Vagina (tissue), 2 donors: ENCODE measurements at regions not wholly inside any gene's neighbourhood (a gene's known extent, or its start where the extent isn't known, plus 50 kb on each side); places are given as distances from the start of the nearest gene placed in this dataset.

Experiments used
- DNase-seq, 2 donors: peaks; one replicate each; pipeline ENCODE4 v3.0.0-alpha.2; 2017; ENCODE audit errors: extremely low spot score in 2 of 2
- H3K27ac ChIP-seq: fragments of 200-600 bp; sonication (generic); one replicate; pipeline ENCODE4 v1.5.1; 2019
- H3K27me3 ChIP-seq: fragments of 200-600 bp; sonication (generic); one replicate; pipeline ENCODE4 v1.5.1; 2019
- H3K36me3 ChIP-seq, 2 donors: fragments of 200-600 bp; sonication (generic); one replicate each; pipeline ENCODE4 v1.5.1; 2017 to 2019
- H3K4me1 ChIP-seq: fragments of 200-600 bp; sonication (generic); one replicate; pipeline ENCODE4 v1.5.1; 2019
- H3K4me3 ChIP-seq, 2 donors: fragments of 200-600 bp; sonication (generic); 1 replicate in 1 of 2; 2 replicates in 1 of 2; pipeline ENCODE4 v1.5.1; 2016 to 2019
- H3K9me3 ChIP-seq: fragments of 200-600 bp; sonication (generic); one replicate; pipeline ENCODE4 v1.5.1; 2019
- POLR2A ChIP-seq, 2 donors: fragments of 450-650 bp; IDR thresholded peaks; one replicate each; pipeline ENCODE4 v1.6.1; 2017; ENCODE audit warnings: antibody characterized with exemption in 2 of 2, mild to moderate bottlenecking in 2 of 2, moderate library complexity in 2 of 2
- POLR2AphosphoS5 ChIP-seq, 2 donors: sonication (generic); formaldehyde crosslinking; IDR thresholded peaks; one replicate each; pipeline ENCODE4 v1.9.0; 2017; ENCODE audit warnings: antibody characterized with exemption in 2 of 2, mild to moderate bottlenecking in 2 of 2, low read depth in 1 of 2; ENCODE audit not compliant: insufficient read depth in 1 of 2
- intact Hi-C: fragments of 100-400 bp; cut with DNase I; formaldehyde crosslinking; loops from one replicate; pipeline ENCODE4 v1.15.1; 2023
- TF ChIP-seq, protein P1 (sequence below), 3 experiments: fragments of 450-650 bp in 2 of 3; fragments of 200-600 bp in 1 of 3; sonication (generic) in 1 of 3; IDR thresholded peaks; one replicate each; pipeline ENCODE4 v1.5.1; 2017 to 2019; ENCODE audit warnings: antibody characterized with exemption in 3 of 3, mild to moderate bottlenecking in 2 of 3, moderate library complexity in 2 of 3

DNA sequence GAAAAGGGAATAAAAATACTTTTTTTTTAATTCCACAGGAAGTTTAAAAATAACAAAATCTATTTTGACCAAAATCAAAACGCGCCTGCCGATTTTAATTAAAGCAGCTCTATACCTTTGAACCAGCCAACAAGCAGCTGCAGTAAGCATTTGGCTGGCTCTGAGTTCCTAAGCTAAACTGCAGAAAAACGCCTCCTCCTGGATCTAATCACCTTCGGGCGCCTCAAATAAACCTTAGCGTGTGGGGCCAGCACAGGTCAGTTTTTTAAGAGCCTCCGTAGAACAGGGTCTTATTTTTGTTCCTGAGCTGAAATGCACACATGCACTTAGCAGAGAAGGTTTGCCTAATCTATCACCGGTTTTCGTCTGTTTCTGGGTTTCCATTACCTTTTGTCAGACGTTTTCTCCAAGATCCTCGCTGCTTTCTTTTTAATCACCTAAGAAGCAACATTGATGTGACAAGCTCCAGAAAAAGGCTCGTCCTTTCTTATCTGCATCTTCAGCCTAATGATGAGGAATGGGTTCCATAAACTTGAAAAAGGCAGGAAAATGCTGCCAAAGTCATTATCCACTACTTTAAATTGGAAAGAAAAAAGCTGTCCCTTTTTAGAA is 64.7 kb upstream of the HNRNPA3 start:
- peaks cover 6% of the 10 kb centered on the region for H3K4me1 ChIP-seq
- intact Hi-C loops: loop anchor here (10.0 kb wide), 3 partner anchors 333 to 1023 kb away; partner anchors contain the start of genes HOXD8 and HOXD9
- no peak for DNase-seq
- H3K36me3 ChIP-seq: no peaks in the 10 kb centered on the region
- peak overlapping the region; percentile 34 for H3K27ac ChIP-seq
- H3K4me3 ChIP-seq: peak overlapping the region in 1 of 2 donors; percentile 39
- no peaks in the 10 kb centered on the region for H3K9me3 ChIP-seq
- TF ChIP-seq, protein P1, sequence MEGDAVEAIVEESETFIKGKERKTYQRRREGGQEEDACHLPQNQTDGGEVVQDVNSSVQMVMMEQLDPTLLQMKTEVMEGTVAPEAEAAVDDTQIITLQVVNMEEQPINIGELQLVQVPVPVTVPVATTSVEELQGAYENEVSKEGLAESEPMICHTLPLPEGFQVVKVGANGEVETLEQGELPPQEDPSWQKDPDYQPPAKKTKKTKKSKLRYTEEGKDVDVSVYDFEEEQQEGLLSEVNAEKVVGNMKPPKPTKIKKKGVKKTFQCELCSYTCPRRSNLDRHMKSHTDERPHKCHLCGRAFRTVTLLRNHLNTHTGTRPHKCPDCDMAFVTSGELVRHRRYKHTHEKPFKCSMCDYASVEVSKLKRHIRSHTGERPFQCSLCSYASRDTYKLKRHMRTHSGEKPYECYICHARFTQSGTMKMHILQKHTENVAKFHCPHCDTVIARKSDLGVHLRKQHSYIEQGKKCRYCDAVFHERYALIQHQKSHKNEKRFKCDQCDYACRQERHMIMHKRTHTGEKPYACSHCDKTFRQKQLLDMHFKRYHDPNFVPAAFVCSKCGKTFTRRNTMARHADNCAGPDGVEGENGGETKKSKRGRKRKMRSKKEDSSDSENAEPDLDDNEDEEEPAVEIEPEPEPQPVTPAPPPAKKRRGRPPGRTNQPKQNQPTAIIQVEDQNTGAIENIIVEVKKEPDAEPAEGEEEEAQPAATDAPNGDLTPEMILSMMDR (IDR thresholded peaks at IDR 0.05): no peak
- no peak for TF ChIP-seq POLR2A (IDR thresholded peaks at IDR 0.05)
- no peak for TF ChIP-seq POLR2AphosphoS5 (IDR thresholded peaks at IDR 0.05; ENCODE audit: insufficient read depth in 1 of 2, low read depth in 1 of 2)
- no peaks in the 10 kb centered on the region for H3K27me3 ChIP-seq

DNA sequence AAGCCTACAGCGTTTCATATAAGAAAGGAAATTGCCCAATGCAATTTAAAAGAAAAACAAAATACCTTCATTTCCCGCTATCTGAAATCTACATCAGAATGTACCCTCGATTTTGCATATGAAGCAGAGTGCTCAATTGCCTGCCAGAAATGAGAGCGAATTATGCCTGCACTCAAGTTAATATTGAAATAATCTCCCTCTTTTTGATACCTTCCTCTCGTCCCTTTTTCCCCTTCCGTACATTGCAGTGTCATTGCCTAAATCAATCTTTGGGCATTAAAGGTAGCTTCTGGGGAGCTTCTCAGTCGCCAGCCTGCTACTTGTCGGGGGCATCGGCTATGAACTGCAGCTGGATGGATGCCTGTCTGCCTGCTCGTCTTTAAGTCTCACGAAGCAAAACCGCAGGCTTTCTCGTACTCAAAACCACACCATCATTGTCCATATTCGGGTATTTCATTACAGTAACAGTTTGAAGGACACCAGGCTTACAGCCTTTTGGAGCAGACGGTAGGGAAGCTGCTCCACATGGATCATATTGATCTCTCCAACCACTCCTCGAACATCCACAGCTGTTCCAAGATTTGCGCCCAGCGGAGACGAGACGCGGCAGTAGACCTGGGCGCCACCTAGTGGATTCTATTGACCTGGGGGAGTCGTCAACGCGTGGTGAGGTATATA is 64.0 kb upstream of the HNRNPA3 start:
- peak overlapping the region; percentile 34 for H3K27ac ChIP-seq
- intact Hi-C loops: loop anchor here (10.0 kb wide), 3 partner anchors 334 to 1024 kb away; partner anchors contain the start of genes HOXD8 and HOXD9
- TF ChIP-seq, protein P1 (IDR thresholded peaks at IDR 0.05): peak; percentile 48 to 72 (median 57)
- TF ChIP-seq POLR2AphosphoS5 (IDR thresholded peaks at IDR 0.05; ENCODE audit: insufficient read depth in 1 of 2, low read depth in 1 of 2) (peak; percentile 20 to 57), POLR2A (IDR thresholded peaks at IDR 0.05) (no peak)

DNA sequence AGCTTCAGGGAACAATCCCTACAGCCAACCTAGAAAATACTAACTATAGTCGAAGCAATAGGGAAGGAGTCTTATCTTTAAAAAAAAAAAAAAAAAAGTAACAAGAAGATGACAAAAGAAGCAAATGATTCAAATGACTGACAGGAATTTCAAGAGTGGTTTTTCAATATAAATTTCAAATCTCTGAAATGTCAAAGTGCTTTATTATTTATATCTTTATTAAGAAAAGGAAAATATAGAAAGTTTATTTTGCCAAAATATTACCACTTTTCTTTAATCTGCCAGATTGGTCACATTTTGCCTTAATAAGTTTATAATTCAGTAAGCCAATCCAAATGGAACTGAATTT is 63.5 kb upstream of the HNRNPA3 start:
- Histone ChIP-seq H3K27me3 (no peaks in the 10 kb centered on the region), H3K27ac (peak overlapping the region; percentile 38), H3K4me1 (peaks cover 6% of the 10 kb centered on the region), H3K36me3 (no peaks in the 10 kb centered on the region), H3K4me3 (peak overlapping the region; percentile 39 to 46), H3K9me3 (no peaks in the 10 kb centered on the region)
- no peak for DNase-seq
- intact Hi-C loops: loop anchor here (10.0 kb wide), 3 partner anchors 334 to 1024 kb away; partner anchors contain the start of genes HOXD8 and HOXD9
- TF ChIP-seq, protein P1 (IDR thresholded peaks at IDR 0.05): no peak
- no peak for TF ChIP-seq POLR2AphosphoS5 (IDR thresholded peaks at IDR 0.05; ENCODE audit: insufficient read depth in 1 of 2, low read depth in 1 of 2)
- TF ChIP-seq POLR2A (IDR thresholded peaks at IDR 0.05): no peak

More for the DNA sequence above, 64.0 kb upstream of the HNRNPA3 start:
- H3K9me3 ChIP-seq: no peaks in the 10 kb centered on the region
- H3K36me3 ChIP-seq: no peaks in the 10 kb centered on the region
- peaks cover 6% of the 10 kb centered on the region for H3K4me1 ChIP-seq
- DNase-seq: no peak
- H3K4me3 ChIP-seq: peak overlapping the region; percentile 39 to 46
- no peaks in the 10 kb centered on the region for H3K27me3 ChIP-seq

DNA sequence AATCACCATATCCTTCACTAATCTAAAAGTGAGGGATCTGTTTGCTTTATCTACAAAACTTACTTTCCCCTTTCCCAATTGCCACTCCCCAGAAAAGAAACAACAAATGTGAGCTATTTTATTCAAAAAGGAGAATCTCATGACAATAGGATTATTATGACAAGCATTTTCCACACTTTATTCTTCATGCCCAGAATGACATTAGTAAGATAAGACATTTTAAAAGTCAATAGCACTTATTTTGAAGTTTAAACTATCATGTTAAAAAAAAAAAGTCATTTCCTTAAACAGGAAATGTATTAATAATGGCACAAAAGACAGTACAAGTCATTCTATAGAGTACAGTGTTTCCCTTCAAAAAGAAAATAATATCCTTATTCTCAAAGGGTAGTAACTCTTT is 58.8 kb upstream of the HNRNPA3 start:
- Histone ChIP-seq H3K36me3 (no peaks in the 10 kb centered on the region), H3K9me3 (no peaks in the 10 kb centered on the region), H3K27ac (no peak overlapping the region), H3K4me1 (no peaks in the 10 kb centered on the region), H3K27me3 (no peaks in the 10 kb centered on the region), H3K4me3 (no peak overlapping the region)
- TF ChIP-seq, protein P1 (IDR thresholded peaks at IDR 0.05): no peak
- TF ChIP-seq POLR2A (IDR thresholded peaks at IDR 0.05) (no peak), POLR2AphosphoS5 (IDR thresholded peaks at IDR 0.05; ENCODE audit: insufficient read depth in 1 of 2, low read depth in 1 of 2) (peak in 1 of 2 donors; percentile 8)
- intact Hi-C loops: no loop called here
- DNase-seq: no peak

DNA sequence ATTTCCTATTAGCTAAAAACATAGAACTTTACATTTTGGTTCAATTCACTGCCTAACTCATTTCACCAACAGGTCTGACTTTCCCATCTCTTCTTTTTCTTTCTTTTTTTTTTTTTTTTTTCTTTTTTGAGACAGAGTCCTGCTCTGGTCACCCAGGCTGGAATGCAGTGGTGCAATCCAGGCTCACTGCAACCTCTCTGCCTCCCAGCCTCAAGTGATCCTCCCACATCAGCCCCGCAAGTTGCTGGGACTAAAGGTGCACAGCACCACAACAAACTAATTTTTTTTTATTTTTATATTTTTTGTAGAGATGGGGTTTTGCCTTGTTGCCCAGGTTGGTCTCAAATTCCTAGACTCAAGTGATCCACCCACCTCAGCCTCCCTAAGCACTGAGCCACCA is 57.8 kb upstream of the HNRNPA3 start:
- H3K4me3 ChIP-seq: no peak overlapping the region
- no peaks in the 10 kb centered on the region for H3K27me3 ChIP-seq
- intact Hi-C loops: no loop called here
- H3K36me3 ChIP-seq: no peaks in the 10 kb centered on the region
- no peaks in the 10 kb centered on the region for H3K9me3 ChIP-seq
- TF ChIP-seq, protein P1 (IDR thresholded peaks at IDR 0.05): no peak
- TF ChIP-seq POLR2A (IDR thresholded peaks at IDR 0.05) (no peak), POLR2AphosphoS5 (IDR thresholded peaks at IDR 0.05; ENCODE audit: insufficient read depth in 1 of 2, low read depth in 1 of 2) (no peak)
- no peak overlapping the region for H3K27ac ChIP-seq
- no peaks in the 10 kb centered on the region for H3K4me1 ChIP-seq
- no peak for DNase-seq
